Activated naive CD8-positive, alpha-beta T cell treated with anti-CD3 and anti-CD28 coated beads for 36 hours (primary cell): ENCODE measurements at regions not wholly inside any gene's neighbourhood (a gene's known extent, or its start where the extent isn't known, plus 50 kb on each side); places are given as distances from the start of the nearest gene placed in this dataset.

Experiments used
- DNase-seq: peaks from one replicate; pipeline ENCODE4 v3.0.0; 2021
- H3K27ac Mint-ChIP-seq: one replicate; pipeline ENCODE4 v1.8.0; 2022; ENCODE audit warnings: mild to moderate bottlenecking, moderate library complexity, mixed read lengths
- H3K27me3 Mint-ChIP-seq: one replicate; pipeline ENCODE4 v1.8.0; 2022; ENCODE audit warnings: mild to moderate bottlenecking, mixed read lengths
- H3K36me3 Mint-ChIP-seq: one replicate; pipeline ENCODE4 v1.8.0; 2021; ENCODE audit warnings: mild to moderate bottlenecking, mixed read lengths
- H3K4me1 Mint-ChIP-seq: one replicate; pipeline ENCODE4 v1.8.0; 2021; ENCODE audit warnings: mixed read lengths
- H3K4me3 Mint-ChIP-seq: one replicate; pipeline ENCODE4 v1.8.0; 2022; ENCODE audit warnings: mild to moderate bottlenecking, moderate library complexity, mixed read lengths
- H3K9me3 Mint-ChIP-seq: one replicate; pipeline ENCODE4 v1.8.0; 2022; ENCODE audit warnings: mixed read lengths

DNA sequence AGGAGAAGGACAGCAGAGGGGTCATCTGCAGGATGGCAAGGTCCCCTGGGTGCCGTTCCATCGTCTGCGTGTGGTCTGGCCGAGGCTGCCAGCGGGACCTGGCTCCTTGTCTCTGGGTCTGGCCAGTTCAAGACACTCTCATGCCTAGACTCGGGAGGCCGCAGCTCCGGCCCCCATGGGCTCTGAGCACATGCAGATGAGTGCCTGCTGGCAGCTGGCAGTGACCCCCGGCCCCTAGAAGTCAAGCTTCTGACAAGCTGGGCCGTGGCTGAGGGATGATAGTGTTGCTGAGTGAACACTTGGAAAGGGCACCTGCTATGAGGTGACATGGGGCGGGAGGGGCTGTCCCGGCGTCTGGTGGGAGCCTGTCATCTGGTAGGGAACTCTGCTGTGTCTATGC is 1180.6 kb downstream of the BRD1 start:
- Mint-ChIP-seq H3K27me3 (no peaks in the 10 kb centered on the region), H3K4me1 (no peaks in the 10 kb centered on the region), H3K9me3 (no peaks in the 10 kb centered on the region), H3K27ac (no peak overlapping the region), H3K4me3 (no peak overlapping the region), H3K36me3 (no peaks in the 10 kb centered on the region)
- no peak for DNase-seq

DNA sequence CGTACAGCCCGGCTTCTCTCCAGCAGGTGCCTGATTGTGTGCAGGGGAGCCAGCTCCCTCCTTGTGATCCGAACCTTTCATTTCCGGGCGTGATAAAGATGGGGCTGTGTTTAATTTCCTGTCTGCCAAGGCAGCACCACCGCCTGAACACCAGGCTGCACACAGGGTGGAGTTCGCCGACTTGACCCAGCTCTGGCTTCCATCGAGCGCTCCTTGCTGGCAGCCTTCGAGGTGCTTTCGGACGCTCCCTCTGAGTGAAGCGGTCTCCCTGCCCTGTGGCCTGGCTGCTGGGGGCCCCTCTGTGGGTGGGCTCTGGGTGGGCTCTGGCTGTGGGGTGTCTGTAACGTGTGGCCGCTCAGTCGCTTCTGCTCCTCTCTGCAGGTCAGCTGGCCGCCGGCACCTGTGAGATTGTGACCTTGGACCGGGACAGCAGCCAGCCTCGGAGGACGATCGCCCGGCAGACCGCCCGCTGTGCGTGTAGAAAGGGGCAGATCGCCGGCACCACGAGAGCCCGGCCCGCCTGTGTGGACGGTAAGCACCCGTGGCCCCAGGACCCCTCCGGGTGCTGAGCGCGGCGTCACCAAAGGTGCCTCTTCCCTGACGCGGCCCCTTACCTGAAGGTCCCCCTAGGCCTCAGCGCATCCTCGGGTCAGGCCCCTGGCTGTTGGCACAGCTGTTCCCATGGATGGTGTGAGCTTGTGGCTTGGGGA is 1181.3 kb downstream of the BRD1 start:
- H3K4me1 Mint-ChIP-seq: peaks cover under 1% of the 10 kb centered on the region
- H3K4me3 Mint-ChIP-seq: no peak overlapping the region
- no peaks in the 10 kb centered on the region for H3K9me3 Mint-ChIP-seq
- DNase-seq: no peak
- no peaks in the 10 kb centered on the region for H3K27me3 Mint-ChIP-seq
- H3K27ac Mint-ChIP-seq: no peak overlapping the region
- no peaks in the 10 kb centered on the region for H3K36me3 Mint-ChIP-seq

GRCh38 chr22:48645766-48646165 is 1181.9 kb downstream of the BRD1 start:
- no peaks in the 10 kb centered on the region for H3K36me3 Mint-ChIP-seq
- DNase-seq: no peak
- H3K4me3 Mint-ChIP-seq: no peak overlapping the region
- no peak overlapping the region for H3K27ac Mint-ChIP-seq
- H3K4me1 Mint-ChIP-seq: peaks cover 3% of the 10 kb centered on the region
- no peaks in the 10 kb centered on the region for H3K27me3 Mint-ChIP-seq
- no peaks in the 10 kb centered on the region for H3K9me3 Mint-ChIP-seq

DNA sequence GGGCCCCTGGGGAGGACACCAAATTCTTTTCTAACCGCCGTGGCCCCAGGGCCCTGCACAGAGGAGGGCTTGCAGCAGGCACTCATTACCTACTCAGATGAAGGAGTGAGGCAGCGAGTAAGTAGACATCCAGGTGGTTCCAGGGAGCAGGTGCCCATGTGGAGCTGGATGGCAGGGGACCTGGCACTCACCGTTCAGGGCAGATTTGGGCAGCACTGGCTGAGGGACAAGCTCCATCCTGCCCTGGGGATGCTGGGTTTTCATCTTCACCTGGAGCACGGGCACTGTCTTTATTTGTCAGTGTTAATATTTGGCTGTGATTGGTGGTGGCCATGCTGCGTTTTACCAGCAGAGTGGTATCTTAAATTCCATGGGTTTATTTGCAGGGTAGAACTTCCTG is 1182.7 kb downstream of the BRD1 start:
- H3K4me1 Mint-ChIP-seq: peaks cover 3% of the 10 kb centered on the region
- H3K27ac Mint-ChIP-seq: no peak overlapping the region
- no peak for DNase-seq
- no peaks in the 10 kb centered on the region for H3K9me3 Mint-ChIP-seq
- H3K27me3 Mint-ChIP-seq: no peaks in the 10 kb centered on the region
- no peaks in the 10 kb centered on the region for H3K36me3 Mint-ChIP-seq
- no peak overlapping the region for H3K4me3 Mint-ChIP-seq

DNA sequence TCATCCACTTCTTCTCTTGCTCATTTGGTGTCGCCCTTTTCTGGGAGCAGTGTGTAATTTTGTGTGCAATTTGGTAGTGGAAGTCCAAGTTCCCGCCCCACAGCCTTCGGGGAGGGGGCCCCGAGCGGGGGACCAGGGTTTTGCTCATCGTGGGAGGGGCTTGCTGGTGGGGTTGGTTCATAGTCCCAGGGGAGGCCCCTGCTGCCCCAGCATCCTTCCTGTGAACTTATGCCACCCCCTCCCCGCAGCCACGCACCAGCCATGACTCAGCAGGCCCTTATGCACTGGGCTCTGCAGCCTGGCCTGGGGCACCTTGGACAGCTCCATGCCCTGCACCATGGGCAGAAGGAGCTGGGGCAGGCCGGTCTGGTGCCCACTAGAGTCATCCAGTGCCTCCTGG is 1183.6 kb downstream of the BRD1 start:
- DNase-seq: no peak
- no peak overlapping the region for H3K4me3 Mint-ChIP-seq
- H3K36me3 Mint-ChIP-seq: no peaks in the 10 kb centered on the region
- H3K27ac Mint-ChIP-seq: no peak overlapping the region
- peaks cover 3% of the 10 kb centered on the region for H3K4me1 Mint-ChIP-seq
- no peaks in the 10 kb centered on the region for H3K9me3 Mint-ChIP-seq
- H3K27me3 Mint-ChIP-seq: no peaks in the 10 kb centered on the region

- Mint-ChIP-seq H3K27ac (no peak overlapping the region), H3K4me1 (peaks cover 3% of the 10 kb centered on the region), H3K27me3 (no peaks in the 10 kb centered on the region), H3K36me3 (no peaks in the 10 kb centered on the region), H3K9me3 (no peaks in the 10 kb centered on the region), H3K4me3 (no peak overlapping the region)
- DNase-seq: no peak
These were observed 1184.5 kb downstream of the BRD1 start for GRCh38 chr22:48643066-48643731.

GRCh38 chr22:48642550-48642949 is 1185.1 kb downstream of the BRD1 start:
- no peak for DNase-seq
- Mint-ChIP-seq H3K36me3 (no peaks in the 10 kb centered on the region), H3K27ac (no peak overlapping the region), H3K4me3 (no peak overlapping the region), H3K27me3 (no peaks in the 10 kb centered on the region), H3K4me1 (peaks cover 3% of the 10 kb centered on the region), H3K9me3 (no peaks in the 10 kb centered on the region)

DNA sequence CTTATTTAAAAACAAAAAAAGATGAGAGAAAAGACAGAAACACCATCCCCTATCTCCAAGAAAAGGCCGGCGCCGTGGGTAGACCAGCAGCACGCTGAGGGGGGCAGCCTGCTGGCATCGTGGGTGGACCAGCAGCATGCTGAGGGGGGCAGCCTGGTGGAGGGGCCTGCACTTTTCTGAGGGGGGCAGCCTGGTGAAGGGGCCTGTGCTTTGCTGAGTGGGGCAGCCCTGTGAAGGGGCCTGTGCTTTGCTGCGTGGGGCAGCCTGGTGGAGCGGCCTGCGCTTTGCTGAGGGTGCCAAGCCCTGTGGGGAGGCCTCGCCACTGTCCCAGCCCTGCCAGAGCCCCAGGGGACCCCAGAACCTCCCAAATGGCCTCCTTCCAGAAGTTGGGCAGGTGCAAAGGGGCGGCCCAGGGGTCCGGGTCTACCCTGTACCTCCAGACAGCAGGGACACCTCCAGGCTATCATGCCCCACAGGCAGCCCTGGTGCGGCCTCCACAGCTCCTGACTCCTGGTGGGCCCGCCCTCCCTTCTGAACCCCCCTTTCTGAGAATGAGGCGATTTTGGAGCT is 1185.7 kb downstream of the BRD1 start:
- Mint-ChIP-seq H3K27ac (peak overlapping the region; percentile 16), H3K36me3 (no peaks in the 10 kb centered on the region), H3K4me1 (peaks cover 4% of the 10 kb centered on the region), H3K9me3 (no peaks in the 10 kb centered on the region), H3K27me3 (no peaks in the 10 kb centered on the region), H3K4me3 (no peak overlapping the region)
- DNase-seq: no peak

DNA sequence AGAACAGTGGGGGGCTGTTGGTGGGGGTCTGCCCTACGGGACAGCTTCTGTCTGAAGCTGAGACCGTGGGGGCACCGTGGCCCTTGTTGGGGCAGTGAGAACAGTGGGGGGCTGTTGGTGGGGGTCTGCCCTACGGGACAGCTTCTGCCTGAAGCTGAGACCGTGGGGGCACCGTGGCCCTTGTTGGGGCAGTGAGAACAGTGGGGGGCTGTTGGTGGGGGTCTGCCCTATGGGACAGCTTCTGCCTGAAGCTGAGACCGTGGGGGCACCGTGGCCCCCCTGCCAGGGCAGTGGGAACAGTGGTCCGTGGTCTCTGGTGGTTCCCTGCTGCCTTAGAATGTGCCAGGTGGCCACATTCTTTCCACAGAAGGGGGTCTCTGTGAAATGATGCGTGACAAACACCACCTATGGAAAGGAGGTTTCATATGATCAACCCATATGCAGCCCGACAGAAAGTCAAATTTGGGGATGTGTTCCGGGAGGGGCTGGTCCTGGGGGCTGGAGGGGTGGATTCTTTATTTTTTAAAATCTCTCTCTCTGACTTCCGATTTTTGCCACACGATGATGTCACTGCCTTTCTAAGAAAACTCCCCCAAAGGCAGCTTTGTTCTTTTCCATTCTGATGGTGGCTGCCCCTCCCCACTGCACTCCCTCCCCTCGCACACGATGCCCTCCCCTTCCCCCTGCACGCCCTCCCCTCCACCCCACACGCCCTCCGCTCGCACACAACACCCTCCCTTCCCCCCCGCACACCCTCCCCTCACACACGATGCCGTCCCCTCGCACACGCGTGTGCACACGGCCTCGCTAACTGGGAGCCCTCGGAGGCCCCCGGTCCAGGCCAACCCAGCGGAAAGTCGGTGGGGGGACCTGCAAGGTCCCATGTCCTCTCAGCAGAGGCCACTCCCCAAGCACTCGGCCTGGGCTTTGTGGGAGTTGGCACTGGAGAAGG is 1186.5 kb downstream of the BRD1 start:
- H3K9me3 Mint-ChIP-seq: no peaks in the 10 kb centered on the region
- peak overlapping the region; percentile 16 for H3K27ac Mint-ChIP-seq
- peaks cover 10% of the 10 kb centered on the region for H3K4me1 Mint-ChIP-seq
- no peaks in the 10 kb centered on the region for H3K36me3 Mint-ChIP-seq
- no peaks in the 10 kb centered on the region for H3K27me3 Mint-ChIP-seq
- no peak overlapping the region for H3K4me3 Mint-ChIP-seq
- no peak for DNase-seq

DNA sequence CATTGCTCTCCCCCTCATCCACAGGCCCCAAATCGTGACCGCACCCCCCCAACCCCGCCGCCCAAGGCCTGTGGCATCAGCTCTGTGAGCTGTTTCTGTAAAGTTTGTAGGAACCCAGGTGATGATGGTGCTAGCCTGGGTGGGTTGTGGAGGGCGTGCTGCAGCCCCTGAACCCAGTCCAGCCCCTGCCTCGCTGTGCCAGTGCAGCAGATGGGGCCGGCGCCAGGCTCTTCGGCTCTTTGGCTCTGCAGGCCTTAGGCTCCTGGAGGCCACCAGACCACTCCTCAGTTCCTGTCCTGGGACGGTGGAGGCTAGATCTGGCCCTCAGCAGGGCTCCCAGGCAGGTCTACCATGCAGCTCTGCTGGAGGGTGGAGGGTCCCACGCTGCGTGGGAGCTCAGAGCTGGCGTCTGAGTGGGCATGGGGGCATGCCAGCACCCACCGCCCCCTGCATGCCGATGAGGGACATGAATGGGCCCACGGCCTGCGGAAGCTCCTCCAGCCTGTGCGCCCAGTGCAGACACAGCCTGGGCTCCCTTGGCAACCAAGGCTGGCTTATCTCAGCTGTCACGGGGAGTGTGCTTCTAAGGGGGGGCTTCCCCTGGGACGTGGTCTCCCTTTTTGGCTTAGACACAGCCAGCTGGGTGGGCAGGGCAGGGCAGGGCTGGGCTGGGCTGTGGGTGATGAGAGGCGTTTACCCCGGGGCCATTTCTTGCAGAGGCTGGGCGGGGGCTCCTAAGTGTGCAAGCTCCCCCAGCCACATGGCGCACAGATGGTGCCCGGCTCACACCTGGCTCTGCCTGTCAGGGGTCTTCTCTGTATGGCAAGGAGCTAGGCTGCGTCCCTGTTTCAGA is 1187.6 kb downstream of the BRD1 start:
- H3K27me3 Mint-ChIP-seq: no peaks in the 10 kb centered on the region
- no peaks in the 10 kb centered on the region for H3K36me3 Mint-ChIP-seq
- H3K9me3 Mint-ChIP-seq: no peaks in the 10 kb centered on the region
- no peak overlapping the region for H3K4me3 Mint-ChIP-seq
- DNase-seq: no peak
- no peak overlapping the region for H3K27ac Mint-ChIP-seq
- H3K4me1 Mint-ChIP-seq: peaks cover 15% of the 10 kb centered on the region

- Mint-ChIP-seq H3K36me3 (no peaks in the 10 kb centered on the region), H3K9me3 (no peaks in the 10 kb centered on the region), H3K27me3 (no peaks in the 10 kb centered on the region)
These were observed 1188.5 kb downstream of the BRD1 start for GRCh38 chr22:48639021-48639795.

GRCh38 chr22:48637231-48637630 is 1190.4 kb downstream of the BRD1 start:
- DNase-seq: no peak
- H3K9me3 Mint-ChIP-seq: no peaks in the 10 kb centered on the region
- H3K27me3 Mint-ChIP-seq: no peaks in the 10 kb centered on the region
- H3K4me1 Mint-ChIP-seq: peaks cover 15% of the 10 kb centered on the region
- H3K27ac Mint-ChIP-seq: no peak overlapping the region
- H3K36me3 Mint-ChIP-seq: no peaks in the 10 kb centered on the region
- H3K4me3 Mint-ChIP-seq: no peak overlapping the region

More at GRCh38 chr22:48639021-48639795, 1188.5 kb downstream of the BRD1 start:
- Mint-ChIP-seq H3K4me1 (peaks cover 15% of the 10 kb centered on the region), H3K27ac (no peak overlapping the region), H3K4me3 (no peak overlapping the region)
- no peak for DNase-seq

DNA sequence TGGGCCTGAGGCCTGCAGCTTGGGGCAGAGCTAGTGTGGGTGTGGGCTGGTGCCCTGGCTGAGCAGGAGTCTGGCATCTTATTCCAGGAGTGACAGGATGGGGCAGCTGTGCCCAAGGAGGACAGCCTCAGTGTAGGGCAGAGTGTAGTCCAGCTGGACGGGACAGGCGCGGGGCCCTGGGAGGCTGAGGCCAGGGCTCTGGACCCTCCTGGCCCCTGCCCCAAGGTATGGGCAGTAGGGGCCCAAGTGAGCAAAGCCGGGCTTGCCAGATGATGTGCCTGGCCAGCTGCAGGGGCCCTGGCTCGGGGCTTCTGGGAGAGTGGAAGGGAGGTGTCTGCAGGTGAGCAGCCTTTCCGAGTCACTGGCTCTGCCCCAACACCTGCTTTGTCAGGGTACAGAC is 1190.9 kb downstream of the BRD1 start:
- H3K27ac Mint-ChIP-seq: no peak overlapping the region
- H3K4me1 Mint-ChIP-seq: peaks cover 15% of the 10 kb centered on the region
- no peaks in the 10 kb centered on the region for H3K27me3 Mint-ChIP-seq
- H3K4me3 Mint-ChIP-seq: no peak overlapping the region
- DNase-seq: no peak
- H3K36me3 Mint-ChIP-seq: no peaks in the 10 kb centered on the region
- H3K9me3 Mint-ChIP-seq: no peaks in the 10 kb centered on the region

GRCh38 chr22:48635816-48636215 is 1191.9 kb downstream of the BRD1 start:
- no peaks in the 10 kb centered on the region for H3K36me3 Mint-ChIP-seq
- no peak for DNase-seq
- no peak overlapping the region for H3K27ac Mint-ChIP-seq
- H3K4me3 Mint-ChIP-seq: no peak overlapping the region
- H3K9me3 Mint-ChIP-seq: no peaks in the 10 kb centered on the region
- no peaks in the 10 kb centered on the region for H3K27me3 Mint-ChIP-seq
- H3K4me1 Mint-ChIP-seq: peaks cover 12% of the 10 kb centered on the region
